ENCODE measurements at regions not wholly inside any gene's neighbourhood (a gene's known extent, or its start where the extent isn't known, plus 50 kb on each side); places are given as distances from the start of the nearest gene placed in this dataset.

DNA sequence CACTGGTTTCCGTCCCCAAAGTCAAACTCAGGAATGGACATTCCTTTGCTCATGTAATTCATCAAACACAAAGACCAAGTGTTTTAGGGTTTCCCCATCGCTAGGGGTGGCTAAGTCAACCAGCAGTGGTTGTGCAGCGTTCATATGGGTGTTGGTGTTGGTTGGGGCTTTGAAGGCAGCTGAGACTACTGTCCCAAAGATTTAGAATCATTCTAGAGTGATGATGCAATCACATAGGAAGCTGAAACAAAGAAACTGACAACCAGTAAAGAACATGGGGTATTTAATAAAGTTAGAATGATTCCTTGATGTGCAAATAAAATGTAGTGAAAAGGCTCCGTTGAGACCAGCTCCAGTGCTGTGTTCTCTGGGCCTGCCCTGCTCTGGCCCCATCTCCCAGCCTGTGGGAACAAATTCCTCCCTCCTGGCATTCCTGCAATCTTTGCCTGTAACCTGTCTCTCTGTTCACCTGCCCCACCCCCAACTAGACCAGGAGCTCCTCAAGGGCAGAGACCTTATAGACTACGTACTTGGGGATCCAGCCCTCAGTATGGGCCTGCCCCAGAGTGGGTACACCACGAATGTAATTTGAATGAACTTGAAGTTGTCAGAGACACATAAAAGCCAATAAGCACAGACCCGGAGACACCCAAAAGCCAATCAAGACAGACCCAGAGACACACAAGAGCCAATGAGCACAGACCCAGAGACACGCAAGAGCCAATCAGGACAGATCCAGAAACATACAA lies 191.7 kb upstream of the TWIST2 start:
- DNase-seq, result no peak

DNA sequence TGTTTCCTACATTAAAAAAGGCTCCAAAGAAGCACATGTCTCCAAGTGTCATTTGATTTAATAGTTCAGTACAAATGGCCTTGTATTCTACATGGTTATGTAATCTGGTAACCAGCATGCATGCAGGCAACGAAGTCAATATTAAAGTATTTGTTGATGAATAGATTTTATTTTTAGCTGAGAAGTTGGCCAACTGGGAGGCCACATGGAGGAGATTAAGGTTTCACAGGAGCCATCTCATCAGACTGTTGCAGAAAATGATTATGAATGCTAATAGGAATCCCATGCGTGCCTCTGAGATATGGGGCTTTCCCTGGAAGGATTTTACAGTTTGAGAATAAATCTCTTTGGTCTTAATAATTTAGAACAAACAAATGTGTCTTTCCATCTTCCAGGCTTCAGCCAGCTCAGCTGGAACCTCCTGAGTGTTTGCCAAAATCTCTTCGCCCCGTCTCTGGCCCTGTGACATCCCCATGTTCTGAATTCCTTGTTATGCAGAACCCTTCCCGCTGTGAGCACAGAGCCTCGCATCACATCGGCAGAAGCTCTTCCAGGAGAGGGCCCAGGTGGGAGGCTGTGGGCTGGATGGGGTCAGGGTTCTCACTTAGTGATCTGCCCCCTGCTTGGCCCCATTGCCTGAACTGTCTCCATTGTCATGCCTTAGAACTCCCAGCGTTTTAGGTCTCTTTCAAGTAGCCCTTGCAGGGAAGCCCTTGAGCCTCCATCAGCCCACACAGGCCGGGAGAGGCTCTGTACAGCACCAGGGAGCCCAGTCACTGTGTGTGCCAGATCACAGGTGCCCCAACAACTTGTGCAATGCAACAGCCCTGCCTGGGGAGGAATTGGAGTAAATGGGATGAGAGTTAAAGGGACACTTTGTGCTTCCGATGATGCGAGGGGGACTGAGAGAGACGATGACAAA lies 190.5 kb upstream of the TWIST2 start:
- no peak for DNase-seq

DNA sequence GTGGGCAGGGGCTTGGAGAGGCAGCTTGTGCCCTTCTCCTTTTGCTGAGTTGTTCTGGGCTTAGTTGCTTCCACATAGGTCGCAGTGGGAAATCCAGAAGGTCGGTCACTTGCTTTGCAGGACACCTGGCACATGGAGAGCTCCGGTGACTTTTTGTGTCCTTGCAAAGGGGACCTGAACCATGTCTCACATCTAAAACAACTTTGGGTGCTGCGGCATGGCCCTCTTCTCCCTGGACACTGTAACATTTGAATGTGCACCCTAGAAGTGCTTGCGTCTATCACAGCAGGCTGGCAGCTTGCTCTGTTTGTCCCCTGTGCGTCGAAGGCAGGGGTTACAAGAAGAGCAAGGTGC lies 189.9 kb upstream of the TWIST2 start:
- DNase-seq, result no peak

DNA sequence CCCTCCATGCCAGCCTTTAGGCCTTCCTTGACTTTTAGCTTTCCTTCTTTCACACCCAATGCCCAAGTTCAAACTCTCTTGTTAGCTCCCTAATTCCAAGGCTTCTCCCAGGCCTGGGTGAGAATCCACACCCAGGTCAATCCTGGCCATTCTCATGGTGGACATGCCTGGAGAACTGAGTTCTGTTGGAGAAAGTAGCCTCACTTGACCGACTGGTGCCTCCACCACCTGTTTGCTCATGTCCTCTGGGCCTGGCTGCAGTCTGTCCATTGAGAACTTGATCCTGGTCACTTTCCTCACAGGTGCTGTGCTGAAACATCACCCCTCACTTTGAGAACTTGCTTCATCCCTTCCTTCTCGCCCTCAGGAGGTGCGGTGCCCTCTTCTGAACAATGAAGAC lies 189.1 kb upstream of the TWIST2 start:
- no peak for DNase-seq

DNA sequence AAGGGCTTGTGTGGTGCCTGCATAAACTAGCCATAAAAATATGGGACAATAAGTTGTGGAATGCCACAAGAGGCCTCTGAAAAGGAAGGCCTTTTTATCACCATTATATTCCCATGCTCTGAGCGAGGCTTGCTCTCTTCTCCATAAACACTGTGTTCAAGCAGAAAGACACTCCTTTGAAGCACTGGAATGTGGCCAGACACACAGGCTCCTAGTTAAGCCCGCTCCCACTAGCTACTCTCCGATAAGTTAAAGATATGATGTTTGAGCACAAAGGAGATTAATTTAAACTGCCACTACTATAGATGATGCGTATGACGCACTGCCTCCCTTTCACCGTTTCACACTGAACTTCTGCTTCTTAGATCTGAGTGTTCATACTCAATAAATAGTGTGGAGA lies 188.7 kb upstream of the TWIST2 start:
- DNase-seq, result no peak

DNA sequence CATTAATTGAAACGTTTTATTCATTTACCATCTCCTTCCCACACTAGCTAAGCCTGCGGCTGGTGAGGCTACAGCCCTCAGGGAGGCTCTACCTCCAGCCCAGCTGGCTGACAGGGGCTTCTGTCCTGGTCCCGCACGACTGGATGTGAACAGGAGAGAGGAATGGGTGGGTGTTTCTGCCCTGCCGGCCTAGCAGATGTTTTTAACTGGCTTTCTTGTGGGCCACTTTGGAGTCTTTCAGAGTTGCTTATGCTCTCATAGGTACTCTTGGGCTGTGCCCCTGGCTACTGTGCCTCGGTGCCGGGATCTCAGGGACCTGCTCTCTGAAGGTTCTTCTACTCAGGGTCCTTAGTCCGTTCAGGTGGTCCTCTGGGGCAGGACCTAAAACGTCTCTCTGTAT lies 184.3 kb upstream of the TWIST2 start:
- DNase-seq, result no peak

DNA sequence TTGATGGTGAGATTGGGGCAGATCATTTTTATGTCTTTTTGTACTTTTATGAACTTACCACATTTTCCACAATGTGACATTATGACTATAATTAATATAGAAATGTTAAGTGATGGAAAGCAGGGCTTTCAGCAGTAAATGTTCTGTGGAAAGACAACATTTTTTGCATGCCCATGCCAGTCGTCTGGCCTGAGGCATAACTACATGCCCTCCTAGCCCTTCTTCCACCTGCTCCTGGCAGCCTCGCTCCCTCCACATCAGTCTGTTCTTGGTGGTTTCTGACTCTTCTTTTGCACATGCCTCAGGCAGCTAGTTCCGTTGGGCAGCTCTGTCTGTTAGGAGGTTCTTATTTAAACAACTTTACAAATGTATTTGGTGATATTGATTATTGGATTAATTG lies 182.0 kb upstream of the TWIST2 start:
- no peak for DNase-seq

DNA sequence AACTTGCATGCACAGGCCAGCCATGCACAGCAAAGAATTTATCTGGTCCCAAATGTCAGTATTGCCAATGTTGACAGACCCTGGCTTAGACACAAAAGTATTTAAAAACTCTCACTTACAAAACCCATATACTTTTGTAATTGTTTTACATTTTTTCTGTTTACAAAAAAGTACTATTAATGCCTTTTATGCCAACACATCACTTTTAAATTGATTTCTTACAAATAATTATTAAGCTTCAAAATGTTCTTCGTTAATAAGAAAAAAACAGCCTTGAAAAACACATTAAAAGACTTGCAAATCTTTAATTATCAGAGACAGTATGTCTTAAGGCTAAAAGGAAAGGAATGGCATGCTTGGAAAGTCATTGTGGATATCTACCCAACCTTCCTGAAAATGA lies 181.3 kb upstream of the TWIST2 start:
- no peak for DNase-seq

DNA sequence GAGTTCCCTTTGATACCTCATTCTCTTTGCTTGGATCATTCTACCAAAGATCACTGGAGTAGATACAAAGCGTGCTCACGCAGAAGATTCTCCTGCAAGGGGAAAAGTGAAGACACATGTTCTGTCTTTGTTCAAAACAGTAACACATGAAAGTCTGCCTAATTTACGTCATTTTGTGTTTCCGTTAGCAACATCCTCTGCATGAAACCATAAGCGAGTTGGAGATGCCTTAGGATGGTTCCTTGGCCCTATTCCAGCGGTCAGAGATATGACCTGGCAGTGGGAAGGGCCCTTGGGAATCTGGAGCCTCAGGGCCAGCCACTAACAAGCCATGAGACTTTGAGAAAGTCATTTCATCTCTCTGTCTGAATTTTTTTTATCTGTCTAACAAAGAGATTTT lies 180.9 kb upstream of the TWIST2 start:
- DNase-seq, result no peak

DNA sequence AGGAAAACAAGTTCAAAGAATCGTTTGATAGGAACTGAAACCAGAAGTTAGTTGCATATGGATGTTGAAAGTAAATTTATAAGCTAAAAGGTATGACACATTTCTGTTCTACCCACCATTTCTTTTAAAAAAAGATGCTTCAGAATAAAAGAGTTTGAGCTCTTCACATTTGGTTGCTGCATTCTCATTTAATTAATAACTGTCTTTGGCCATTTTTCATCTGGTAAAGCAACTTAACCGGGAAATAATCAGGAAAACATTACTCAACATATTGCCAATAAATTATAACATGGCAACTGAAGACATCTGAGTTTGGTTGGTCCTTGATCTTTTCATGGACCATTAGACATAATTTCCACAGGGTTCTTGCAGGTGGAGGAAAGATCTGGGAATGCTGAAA lies 180.2 kb upstream of the TWIST2 start:
- DNase-seq, result no peak

DNA sequence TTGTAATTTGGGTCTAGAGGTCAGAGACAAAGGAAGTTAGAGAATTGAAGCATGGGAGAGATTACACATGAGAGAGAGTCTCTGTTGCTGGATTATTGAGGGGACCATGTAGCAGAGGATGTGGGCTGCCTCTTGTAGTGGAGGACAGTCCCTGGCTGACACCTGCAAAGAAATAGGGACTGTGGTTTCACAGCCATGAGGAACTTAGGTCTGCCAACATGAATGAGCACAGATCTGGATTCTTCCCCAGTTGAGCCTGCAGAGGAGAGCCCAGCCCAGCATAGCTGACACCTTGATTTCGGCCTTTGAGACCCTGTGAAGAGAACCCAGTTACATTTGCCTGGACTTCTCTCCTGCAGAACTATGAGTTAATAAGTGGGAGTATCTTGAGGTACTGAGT lies 179.5 kb upstream of the TWIST2 start:
- no peak for DNase-seq

DNA sequence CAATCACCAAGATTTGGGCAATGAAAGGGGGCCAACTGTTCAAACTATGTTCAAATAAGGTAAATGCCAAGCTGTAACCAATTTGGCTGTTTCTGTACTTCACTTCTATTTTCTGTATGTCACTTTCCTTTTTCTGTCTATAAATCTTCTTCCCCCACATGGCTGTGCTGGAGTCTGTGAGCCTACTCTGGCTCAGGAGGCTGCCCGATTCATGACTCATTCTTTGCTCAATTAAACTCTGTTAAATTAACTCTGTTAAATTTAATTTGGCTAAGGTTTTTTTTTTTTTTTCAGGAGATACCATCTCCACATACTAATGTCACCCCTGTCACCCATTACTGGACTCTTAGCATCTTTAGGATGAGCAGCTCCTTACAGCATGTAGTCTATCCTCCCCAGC lies 178.8 kb upstream of the TWIST2 start:
- no peak for DNase-seq

DNA sequence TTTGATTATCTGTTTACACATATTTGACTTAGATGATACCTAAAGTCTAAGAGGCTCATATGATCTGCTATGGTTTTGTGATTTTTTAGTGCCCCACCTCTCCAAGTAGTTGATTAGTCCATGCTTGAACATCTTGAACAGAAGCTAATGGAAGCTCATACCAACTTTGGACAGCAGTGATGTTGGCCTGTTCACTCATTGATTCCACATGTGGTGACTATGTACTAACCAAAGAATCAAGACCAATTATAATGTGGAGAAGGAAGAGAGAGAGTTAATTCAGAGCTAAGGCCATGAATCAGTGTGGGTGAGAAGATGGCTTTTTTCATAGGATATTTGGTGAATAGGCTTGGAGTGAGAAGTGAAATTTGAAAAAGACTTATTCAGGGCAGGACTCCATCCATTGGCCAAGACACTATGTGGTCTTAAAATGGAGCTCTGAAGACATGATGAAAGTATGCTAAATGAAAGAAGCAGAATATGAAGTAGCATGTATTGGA lies 178.3 kb upstream of the TWIST2 start:
- no peak for DNase-seq

DNA sequence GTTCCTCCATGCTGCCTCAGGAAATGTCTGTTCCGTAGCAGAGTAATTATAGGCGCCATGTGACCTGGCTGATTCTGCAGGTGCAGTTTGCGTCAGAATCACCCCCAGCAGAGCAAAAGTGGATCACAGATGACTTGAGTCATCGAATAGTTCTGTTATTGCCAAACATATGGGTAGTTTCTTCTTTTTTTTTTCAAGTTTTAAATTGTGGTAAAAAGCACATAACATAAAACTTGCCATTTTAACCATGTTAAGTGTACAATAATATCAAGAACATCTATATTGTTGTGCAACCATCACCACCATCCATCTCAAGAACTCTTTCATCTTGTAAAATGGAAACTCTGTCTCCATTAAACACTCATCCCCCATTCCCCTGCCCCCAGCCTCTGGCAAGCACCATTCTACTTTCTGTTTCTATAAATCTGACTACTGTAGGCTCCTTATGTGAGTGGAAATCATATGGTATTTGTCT lies 177.7 kb upstream of the TWIST2 start:
- no peak for DNase-seq

DNA sequence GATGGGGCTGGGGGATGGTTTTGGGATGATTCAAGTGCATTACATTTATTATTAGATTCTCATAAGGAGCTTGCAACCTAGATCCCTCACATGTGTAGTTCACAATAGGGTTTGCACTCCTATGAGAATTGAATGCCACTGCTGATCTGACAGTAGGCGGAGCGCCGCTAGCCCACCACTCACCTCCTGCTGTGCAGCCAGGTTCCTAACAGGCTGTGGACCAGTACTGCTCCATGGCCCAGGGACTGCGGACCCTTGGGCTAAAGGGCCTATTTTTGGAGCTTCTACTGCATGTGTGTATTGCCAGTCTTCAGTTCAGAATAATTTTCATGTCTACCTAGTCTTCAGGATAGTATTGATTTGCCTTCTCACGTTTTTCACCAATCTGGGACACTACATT lies 165.3 kb upstream of the TWIST2 start:
- no peak for DNase-seq

DNA sequence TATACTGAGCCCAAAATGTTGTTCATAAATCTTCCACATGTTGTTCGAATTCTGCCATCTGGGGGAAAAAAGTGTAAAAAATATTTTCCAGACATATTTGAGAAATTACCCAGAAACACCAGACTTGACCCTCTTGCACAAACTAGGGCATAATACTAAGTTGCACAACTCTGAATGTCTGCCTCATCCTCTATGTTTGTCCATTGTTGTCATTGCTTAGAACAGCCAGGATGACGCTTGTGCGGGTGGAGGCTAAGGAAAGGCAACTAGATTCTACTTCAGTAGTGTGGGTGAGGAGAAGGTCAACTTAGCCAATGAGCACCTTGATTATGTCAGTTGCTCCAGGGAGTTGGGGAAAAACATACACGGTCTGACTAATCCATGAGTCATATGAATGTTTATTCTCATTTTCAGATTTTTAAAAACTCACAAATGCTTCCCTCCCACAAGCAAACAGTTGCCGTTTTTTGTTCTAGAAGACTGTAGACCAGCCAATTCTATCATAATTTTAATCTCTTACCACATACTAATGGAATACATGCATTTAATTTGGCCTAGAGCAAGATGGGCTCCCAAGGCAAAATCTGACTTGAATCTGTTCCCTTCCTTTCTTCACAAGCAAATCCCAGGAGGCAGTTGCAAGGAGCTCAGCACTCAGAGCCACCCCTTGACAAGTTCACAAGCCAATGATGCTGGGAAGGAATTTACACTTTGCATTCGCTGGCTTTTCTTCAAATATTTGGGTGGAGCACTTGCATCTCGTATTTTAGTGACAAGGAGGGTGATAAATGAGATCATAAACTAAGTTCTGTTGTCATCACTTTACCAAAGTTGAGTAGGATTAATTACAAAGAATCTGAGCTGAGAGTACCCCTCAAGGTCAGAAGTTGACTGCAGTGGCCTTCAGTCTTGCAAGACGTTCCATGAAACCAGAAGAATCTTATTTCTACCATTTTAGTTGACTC lies 163.2 kb upstream of the TWIST2 start:
- no peak for DNase-seq

DNA sequence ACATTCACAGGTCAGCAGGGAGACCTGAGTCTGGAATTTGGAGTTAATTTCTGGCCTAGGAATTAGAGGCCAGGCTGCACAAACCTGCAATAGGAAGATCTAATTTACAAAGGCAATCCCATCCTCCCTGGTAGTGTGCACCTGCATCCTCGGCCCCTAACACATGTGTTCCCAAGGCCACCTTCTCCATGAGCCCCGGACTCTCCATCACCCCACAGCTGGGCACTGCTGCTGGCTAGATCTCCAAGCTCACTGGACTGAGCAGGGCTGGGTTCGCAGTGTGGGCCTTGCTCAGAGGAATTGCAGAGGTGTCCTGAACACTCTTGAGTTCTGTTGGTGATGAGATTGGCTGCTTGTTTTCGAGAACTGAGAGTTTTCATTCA lies 162.6 kb upstream of the TWIST2 start:
- no peak for DNase-seq

DNA sequence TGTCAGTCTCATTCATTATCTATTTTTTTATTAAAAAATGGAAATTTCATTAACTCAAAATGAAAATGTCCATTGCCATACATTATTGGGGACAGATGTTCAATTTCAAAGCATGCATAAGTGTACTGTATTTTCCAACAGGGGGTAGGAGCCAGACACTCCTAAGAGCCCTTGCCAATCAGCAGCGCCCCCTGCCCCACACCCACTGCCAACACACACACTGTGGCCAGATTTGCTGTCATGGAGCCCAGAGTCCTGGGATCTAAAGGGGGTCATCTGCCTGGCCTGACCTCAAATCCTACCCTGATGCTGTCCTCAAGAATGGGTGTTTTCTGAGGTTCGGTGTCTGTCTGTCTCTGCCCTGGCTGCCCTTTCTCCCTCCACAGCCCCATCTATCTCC lies 162.2 kb upstream of the TWIST2 start:
- no peak for DNase-seq

DNA sequence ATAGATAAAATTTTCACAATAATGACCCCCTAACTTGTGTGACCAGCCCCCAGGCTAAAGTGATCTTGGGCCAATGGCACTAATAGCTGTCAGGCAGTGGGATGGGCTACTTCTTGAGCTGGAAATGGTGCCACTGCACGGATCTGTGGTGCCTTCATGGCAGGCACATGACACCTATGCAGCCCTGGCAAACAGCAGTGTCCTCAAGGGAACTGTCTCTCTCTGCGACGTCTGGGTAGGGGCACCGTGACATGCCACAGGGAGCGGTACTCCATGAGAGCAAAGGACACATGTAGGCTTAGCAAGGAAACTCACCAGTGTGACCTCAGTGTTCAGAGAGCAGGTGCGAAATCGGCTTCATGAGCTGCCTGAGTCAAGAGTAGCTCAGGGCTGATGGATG lies 161.7 kb upstream of the TWIST2 start:
- no peak for DNase-seq

DNA sequence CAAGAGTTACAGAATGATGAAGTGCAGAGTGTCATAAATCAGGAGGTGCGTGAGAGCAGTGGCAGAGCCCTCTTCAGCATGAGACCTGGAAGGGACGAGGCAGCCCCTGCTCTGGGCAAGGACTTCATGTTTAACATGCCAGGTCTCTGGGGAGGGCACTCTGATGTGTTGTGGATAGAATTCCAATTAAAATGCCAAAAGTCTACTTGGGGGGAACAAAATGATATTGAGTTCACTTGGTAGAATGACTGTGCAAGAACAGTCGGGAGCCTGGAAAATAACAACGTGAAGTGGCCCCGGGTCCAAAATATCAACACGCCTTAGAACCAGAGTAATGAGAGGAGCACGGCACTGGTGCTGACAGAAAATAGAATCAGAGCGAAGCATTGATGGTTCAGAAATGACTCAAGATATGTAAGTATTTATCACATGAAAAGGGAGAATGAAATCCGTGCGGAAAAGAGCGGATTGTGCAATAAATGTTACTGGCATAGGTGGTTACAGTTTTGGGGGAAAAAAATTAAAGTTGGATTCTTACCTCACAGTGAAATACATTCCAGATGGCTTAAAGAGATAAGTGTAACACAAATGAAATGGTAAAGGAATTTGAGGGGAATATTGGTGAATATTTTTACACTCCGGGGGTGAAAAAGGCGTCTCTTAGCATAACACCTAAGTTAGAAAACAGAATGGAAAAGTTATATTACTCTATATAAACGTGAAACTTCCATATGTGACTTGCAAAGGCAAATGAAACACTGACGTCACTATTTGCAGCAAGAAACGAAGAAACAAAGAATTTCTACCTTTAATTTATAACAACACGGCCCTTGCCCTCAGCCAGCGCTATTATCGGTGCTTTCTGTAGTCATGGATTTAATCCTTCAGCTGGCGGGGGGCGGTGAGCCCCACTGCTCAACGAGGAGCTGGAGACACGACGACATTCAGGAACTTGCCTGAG lies 159.4 kb upstream of the TWIST2 start:
- no peak for DNase-seq

DNA sequence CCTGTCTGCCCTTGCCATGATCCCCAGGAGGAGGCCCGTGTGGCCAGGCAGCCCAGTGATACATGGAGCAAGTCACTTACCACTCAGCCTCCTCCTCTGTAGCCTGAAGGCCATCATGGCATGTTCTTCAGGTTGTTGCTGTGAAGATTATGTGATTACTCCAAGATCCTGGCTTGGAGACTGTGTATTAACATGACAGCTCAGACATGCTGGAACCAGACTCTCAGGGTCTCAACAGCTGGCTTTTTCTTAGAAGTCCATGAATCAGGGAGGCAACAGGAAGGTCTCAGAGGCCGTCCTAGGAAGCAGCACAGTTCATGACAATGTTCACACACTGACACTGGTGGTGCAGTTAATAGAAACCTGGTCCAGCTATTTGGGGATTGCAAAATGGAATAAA lies 158.6 kb upstream of the TWIST2 start:
- no peak for DNase-seq

DNA sequence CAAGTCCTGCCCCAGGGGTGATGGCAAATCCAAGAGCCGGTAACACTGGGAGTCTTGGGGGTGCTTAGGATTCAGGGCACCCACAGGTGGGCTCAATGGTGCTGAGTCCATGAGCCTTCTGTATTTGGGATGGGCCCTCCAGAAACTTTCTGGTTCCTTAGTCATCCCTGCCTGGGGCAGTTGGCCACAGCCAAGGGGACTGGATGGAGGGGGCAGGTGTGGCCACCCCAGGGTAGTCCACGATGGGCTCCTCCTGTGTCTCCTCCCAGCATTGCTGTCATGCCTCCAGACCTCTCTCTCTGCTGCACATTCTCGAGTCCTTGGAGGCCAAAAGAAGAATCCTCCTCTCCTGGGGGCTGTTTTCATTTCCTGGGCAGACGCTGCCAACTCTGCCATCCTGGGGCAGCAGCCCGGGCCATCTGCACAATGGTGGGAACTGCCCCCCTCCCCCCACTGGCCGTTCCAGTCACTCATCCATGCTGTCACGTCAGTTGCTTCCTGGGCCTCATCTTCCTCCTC lies 158.0 kb upstream of the TWIST2 start:
- DNase-seq, result no peak
